ENCODE measurements at regions not wholly inside any gene's neighbourhood (a gene's known extent, or its start where the extent isn't known, plus 50 kb on each side); places are given as distances from the start of the nearest gene placed in this dataset.

DNA sequence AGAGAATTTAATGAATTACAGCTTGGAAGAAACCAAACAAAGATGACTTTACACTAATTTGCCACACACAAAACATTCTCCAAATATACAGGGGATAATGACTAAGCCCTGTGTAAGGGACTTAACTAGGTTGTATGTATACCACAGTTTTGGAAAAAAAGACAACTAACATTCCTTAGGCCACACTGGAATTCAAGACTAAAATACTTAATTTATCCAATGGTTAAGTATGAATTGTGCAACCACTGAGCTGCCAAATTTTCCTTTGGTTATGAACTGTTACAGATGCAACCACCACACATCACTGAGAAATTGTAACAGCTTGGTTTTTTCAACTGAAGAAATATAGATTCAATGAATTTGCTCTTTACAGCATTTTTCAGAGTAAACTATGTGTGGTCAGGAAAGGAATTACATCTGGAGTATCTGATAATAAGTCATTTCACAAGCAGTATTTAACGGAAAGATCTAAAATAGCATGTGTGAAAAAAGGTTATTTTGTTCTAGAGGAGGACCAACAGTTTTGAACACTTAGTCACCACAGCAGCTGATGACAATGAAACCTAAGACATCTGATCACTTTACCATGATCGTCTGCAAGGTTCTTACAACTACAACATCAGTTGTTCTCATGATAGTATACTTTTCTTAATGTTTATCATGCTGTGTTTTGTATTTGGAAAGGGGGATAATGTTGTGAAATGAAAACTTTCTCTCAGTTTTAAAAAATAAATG lies 318.8 kb downstream of the BCKDHB start (continued):
- TF ChIP-seq, protein P1, sequence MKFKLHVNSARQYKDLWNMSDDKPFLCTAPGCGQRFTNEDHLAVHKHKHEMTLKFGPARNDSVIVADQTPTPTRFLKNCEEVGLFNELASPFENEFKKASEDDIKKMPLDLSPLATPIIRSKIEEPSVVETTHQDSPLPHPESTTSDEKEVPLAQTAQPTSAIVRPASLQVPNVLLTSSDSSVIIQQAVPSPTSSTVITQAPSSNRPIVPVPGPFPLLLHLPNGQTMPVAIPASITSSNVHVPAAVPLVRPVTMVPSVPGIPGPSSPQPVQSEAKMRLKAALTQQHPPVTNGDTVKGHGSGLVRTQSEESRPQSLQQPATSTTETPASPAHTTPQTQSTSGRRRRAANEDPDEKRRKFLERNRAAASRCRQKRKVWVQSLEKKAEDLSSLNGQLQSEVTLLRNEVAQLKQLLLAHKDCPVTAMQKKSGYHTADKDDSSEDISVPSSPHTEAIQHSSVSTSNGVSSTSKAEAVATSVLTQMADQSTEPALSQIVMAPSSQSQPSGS (IDR thresholded peaks at IDR 0.05; ENCODE audit: low read length) = no peak
- TF ChIP-seq GTF2F1 (IDR thresholded peaks at IDR 0.05; ENCODE audit: borderline replicate concordance, low read depth, low read length) (no peak), TCF12 (IDR thresholded peaks at IDR 0.05; ENCODE audit: low read depth, low read length) (no peak), POU5F1 (IDR thresholded peaks at IDR 0.05; ENCODE audit: low read depth, low read length) (no peak), SP4 (IDR thresholded peaks at IDR 0.05; ENCODE audit: low read length) (no peak), CREB1 (IDR thresholded peaks at IDR 0.05) (no peak)

All from H1 (cell line).